ENCODE measurements at regions not wholly inside any gene's neighbourhood (a gene's known extent, or its start where the extent isn't known, plus 50 kb on each side); places are given as distances from the start of the nearest gene placed in this dataset.

GRCh38 chr2:171237751-171238505 is 77.2 kb upstream of the TLK1 start (continued):
- TF ChIP-seq CREB5 (CRISPR knock-in tag; IDR thresholded peaks at IDR 0.05; ENCODE audit: low read depth) (no peak), SNAI2 (CRISPR knock-in tag; IDR thresholded peaks at IDR 0.05) (no peak), OSR1 (CRISPR knock-in tag; IDR thresholded peaks at IDR 0.05) (no peak), GLIS3 (CRISPR knock-in tag; IDR thresholded peaks at IDR 0.05) (no peak), ZFP3 (CRISPR knock-in tag; IDR thresholded peaks at IDR 0.05) (no peak), ZNF565 (CRISPR knock-in tag; conservative IDR thresholded peaks at IDR 0.05; ENCODE audit: low read depth) (no peak), BACH2 (CRISPR knock-in tag; IDR thresholded peaks at IDR 0.05; ENCODE audit: borderline replicate concordance) (no peak)

GRCh38 chr2:171235262-171235881 is 74.7 kb upstream of the TLK1 start:
- no peak for ATAC-seq
- TF ChIP-seq GLIS3 (CRISPR knock-in tag; IDR thresholded peaks at IDR 0.05) (no peak), ZC3H10 (CRISPR knock-in tag; IDR thresholded peaks at IDR 0.05) (no peak), ESRRG (CRISPR knock-in tag; IDR thresholded peaks at IDR 0.05) (no peak), ZFP30 (CRISPR knock-in tag; IDR thresholded peaks at IDR 0.05) (no peak), PATZ1 (CRISPR knock-in tag; IDR thresholded peaks at IDR 0.05; ENCODE audit: borderline replicate concordance) (no peak)
- TF ChIP-seq, protein P1, sequence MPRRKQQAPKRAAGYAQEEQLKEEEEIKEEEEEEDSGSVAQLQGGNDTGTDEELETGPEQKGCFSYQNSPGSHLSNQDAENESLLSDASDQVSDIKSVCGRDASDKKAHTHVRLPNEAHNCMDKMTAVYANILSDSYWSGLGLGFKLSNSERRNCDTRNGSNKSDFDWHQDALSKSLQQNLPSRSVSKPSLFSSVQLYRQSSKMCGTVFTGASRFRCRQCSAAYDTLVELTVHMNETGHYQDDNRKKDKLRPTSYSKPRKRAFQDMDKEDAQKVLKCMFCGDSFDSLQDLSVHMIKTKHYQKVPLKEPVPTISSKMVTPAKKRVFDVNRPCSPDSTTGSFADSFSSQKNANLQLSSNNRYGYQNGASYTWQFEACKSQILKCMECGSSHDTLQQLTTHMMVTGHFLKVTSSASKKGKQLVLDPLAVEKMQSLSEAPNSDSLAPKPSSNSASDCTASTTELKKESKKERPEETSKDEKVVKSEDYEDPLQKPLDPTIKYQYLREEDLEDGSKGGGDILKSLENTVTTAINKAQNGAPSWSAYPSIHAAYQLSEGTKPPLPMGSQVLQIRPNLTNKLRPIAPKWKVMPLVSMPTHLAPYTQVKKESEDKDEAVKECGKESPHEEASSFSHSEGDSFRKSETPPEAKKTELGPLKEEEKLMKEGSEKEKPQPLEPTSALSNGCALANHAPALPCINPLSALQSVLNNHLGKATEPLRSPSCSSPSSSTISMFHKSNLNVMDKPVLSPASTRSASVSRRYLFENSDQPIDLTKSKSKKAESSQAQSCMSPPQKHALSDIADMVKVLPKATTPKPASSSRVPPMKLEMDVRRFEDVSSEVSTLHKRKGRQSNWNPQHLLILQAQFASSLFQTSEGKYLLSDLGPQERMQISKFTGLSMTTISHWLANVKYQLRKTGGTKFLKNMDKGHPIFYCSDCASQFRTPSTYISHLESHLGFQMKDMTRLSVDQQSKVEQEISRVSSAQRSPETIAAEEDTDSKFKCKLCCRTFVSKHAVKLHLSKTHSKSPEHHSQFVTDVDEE (CRISPR knock-in tag; IDR thresholded peaks at IDR 0.05): no peak

DNA sequence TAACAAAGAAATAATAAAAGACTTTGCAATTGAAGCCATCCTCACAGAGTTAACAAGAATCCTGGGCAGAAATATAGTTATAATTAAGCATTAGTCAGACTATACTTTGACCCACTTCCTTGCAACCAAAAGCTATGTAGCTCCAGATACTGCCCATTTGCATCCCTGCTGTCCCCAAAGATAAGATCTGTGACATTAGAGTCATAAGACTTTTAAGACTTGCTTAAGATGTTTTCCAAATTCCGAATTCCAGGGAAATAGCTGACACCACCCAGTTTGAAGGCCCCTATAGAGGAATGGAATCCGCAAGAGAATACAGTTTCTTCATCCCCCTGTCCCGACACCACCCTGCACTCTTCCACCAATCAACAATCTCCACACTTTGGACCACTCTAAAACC is 69.5 kb upstream of the TLK1 start:
- TF ChIP-seq POU6F1 (CRISPR knock-in tag; IDR thresholded peaks at IDR 0.05; ENCODE audit: borderline replicate concordance, low read depth): no peak
- TF ChIP-seq ZNF8 (CRISPR knock-in tag; IDR thresholded peaks at IDR 0.05): no peak
- TF ChIP-seq ZFP30 (CRISPR knock-in tag; IDR thresholded peaks at IDR 0.05): no peak
- no peak for TF ChIP-seq PPARA (CRISPR knock-in tag; IDR thresholded peaks at IDR 0.05; ENCODE audit: borderline replicate concordance)
- no peak for TF ChIP-seq OSR1 (CRISPR knock-in tag; IDR thresholded peaks at IDR 0.05)
- TF ChIP-seq, protein P2, sequence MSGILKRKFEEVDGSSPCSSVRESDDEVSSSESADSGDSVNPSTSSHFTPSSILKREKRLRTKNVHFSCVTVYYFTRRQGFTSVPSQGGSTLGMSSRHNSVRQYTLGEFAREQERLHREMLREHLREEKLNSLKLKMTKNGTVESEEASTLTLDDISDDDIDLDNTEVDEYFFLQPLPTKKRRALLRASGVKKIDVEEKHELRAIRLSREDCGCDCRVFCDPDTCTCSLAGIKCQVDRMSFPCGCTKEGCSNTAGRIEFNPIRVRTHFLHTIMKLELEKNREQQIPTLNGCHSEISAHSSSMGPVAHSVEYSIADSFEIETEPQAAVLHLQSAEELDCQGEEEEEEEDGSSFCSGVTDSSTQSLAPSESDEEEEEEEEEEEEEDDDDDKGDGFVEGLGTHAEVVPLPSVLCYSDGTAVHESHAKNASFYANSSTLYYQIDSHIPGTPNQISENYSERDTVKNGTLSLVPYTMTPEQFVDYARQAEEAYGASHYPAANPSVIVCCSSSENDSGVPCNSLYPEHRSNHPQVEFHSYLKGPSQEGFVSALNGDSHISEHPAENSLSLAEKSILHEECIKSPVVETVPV (CRISPR knock-in tag; IDR thresholded peaks at IDR 0.05): no peak
- TF ChIP-seq CSDC2 (CRISPR knock-in tag; IDR thresholded peaks at IDR 0.05): no peak
- no peak for TF ChIP-seq ARNTL (CRISPR knock-in tag; IDR thresholded peaks at IDR 0.05; ENCODE audit: borderline replicate concordance, low read depth)
- no peak for TF ChIP-seq ISL1 (CRISPR knock-in tag; IDR thresholded peaks at IDR 0.05)
- no peak for TF ChIP-seq ZNF70 (CRISPR knock-in tag; IDR thresholded peaks at IDR 0.05)
- no peak for TF ChIP-seq GLIS3 (CRISPR knock-in tag; IDR thresholded peaks at IDR 0.05)
- no peak for TF ChIP-seq ZC3H10 (CRISPR knock-in tag; IDR thresholded peaks at IDR 0.05)
- no peak for TF ChIP-seq RARB (CRISPR knock-in tag; IDR thresholded peaks at IDR 0.05)
- no peak for TF ChIP-seq TCF4 (CRISPR knock-in tag; IDR thresholded peaks at IDR 0.05; ENCODE audit: borderline replicate concordance)
- no peak for TF ChIP-seq SNAI2 (CRISPR knock-in tag; IDR thresholded peaks at IDR 0.05)
- TF ChIP-seq PATZ1 (CRISPR knock-in tag; IDR thresholded peaks at IDR 0.05; ENCODE audit: borderline replicate concordance): no peak
- no peak for TF ChIP-seq TOX (CRISPR knock-in tag; IDR thresholded peaks at IDR 0.05; ENCODE audit: borderline replicate concordance)
- TF ChIP-seq, protein P1 (CRISPR knock-in tag; IDR thresholded peaks at IDR 0.05): no peak
- ATAC-seq: no peak
